ENCODE measurements at regions not wholly inside any gene's neighbourhood (a gene's known extent, or its start where the extent isn't known, plus 50 kb on each side); places are given as distances from the start of the nearest gene placed in this dataset.
A peak's percentile ranks its signal among the peaks of the same experiment; 100 is the strongest.

DNA sequence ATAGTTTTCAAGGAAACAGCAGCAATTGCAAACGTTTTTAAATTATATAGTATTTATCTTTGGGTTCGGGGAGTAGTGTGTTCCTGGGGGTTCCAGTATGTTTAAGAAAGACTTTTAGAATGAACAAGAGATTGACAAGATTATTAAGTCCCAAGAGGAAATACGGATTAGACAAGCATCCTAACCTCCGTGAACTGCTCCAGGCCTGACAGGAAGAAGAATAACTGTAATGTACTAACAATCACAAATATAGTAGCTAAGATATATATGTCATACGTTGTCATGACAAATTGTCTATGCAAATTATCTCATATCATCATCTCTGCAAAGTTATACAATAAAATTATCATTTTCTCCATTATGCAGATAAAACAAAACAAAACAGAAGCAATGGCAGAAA is 1397.2 kb downstream of the MRPL39 start:
- DNase-seq (no peak), ATAC-seq (no peak)
- Histone ChIP-seq H3K36me3 (no peaks in the 10 kb centered on the region), H3K27ac (no peak overlapping the region), H3K9me3 (no peaks in the 10 kb centered on the region), H3K4me3 (no peak overlapping the region), H3K27me3 (no peaks in the 10 kb centered on the region), H3K4me1 (no peaks in the 10 kb centered on the region)
- intact Hi-C loops (cut with DNase I) = no loop called here
- TF ChIP-seq, protein P1, sequence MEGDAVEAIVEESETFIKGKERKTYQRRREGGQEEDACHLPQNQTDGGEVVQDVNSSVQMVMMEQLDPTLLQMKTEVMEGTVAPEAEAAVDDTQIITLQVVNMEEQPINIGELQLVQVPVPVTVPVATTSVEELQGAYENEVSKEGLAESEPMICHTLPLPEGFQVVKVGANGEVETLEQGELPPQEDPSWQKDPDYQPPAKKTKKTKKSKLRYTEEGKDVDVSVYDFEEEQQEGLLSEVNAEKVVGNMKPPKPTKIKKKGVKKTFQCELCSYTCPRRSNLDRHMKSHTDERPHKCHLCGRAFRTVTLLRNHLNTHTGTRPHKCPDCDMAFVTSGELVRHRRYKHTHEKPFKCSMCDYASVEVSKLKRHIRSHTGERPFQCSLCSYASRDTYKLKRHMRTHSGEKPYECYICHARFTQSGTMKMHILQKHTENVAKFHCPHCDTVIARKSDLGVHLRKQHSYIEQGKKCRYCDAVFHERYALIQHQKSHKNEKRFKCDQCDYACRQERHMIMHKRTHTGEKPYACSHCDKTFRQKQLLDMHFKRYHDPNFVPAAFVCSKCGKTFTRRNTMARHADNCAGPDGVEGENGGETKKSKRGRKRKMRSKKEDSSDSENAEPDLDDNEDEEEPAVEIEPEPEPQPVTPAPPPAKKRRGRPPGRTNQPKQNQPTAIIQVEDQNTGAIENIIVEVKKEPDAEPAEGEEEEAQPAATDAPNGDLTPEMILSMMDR (IDR thresholded peaks at IDR 0.05) = no peak

DNA sequence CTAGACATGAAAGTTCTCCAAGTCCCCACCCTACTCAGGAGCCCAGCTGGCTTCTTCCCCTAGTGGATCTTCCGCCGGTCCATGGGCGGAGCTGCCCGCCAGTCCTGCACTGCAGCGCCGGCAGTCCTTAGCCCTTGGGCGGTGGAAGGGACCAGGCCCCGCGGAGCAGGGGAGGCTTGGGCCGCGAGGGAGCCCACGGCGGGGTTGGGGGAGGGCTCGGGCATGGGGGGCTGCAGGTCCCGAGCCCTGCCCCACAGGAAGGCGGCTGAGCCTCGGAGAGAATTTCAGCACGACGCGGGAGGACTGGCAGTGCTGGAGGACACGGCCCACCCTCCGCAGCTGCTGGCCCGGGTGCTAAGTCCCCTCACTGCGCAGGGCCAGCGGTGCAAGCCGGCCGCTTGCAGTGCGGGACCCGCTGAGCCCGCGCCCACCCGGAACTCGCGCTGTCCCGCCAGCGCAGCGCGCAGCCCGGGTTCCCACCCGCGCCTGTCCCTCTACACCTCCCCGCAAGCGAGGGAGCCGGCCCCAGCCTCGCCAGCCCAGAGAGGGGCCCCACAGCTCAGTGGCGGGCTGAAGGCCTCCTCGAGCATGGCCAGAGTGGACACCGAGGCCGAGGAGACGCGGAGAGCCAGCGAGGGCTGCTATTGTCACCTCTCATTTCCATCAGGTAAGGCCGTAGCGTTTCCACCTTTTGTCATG is 1398.6 kb downstream of the MRPL39 start:
- TF ChIP-seq, protein P1 (IDR thresholded peaks at IDR 0.05) = no peak
- no peaks in the 10 kb centered on the region for H3K4me1 ChIP-seq
- no peaks in the 10 kb centered on the region for H3K27me3 ChIP-seq
- peak; percentile 48 for ATAC-seq
- H3K4me3 ChIP-seq = no peak overlapping the region
- H3K36me3 ChIP-seq = no peaks in the 10 kb centered on the region
- intact Hi-C loops (cut with DNase I) = no loop called here
- H3K27ac ChIP-seq = no peak overlapping the region
- H3K9me3 ChIP-seq = no peaks in the 10 kb centered on the region
- no peak for DNase-seq

DNA sequence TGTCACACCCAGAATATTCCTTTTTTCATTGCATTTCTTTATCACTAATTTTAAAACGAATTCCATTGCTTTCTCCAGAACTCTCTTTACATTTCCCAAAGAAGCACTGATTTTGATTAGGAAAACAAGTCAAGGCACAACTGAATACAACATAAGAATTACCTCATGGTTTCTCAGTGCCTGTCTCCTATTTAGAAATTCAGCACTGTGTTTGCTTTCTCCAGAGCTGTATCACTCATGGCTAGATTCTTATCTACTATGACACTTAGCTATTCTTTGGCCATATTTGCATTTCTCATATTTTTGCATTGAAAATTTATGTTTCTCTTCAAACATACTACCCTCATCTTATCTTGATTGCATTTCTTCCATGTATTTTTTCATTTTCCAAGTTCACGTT is 1402.0 kb downstream of the MRPL39 start:
- TF ChIP-seq, protein P1 (IDR thresholded peaks at IDR 0.05) = no peak
- Histone ChIP-seq H3K4me1 (no peaks in the 10 kb centered on the region), H3K4me3 (no peak overlapping the region), H3K27ac (no peak overlapping the region), H3K27me3 (no peaks in the 10 kb centered on the region), H3K36me3 (no peaks in the 10 kb centered on the region), H3K9me3 (no peaks in the 10 kb centered on the region)
- DNase-seq (no peak), ATAC-seq (no peak)
- intact Hi-C loops (cut with DNase I) = no loop called here

DNA sequence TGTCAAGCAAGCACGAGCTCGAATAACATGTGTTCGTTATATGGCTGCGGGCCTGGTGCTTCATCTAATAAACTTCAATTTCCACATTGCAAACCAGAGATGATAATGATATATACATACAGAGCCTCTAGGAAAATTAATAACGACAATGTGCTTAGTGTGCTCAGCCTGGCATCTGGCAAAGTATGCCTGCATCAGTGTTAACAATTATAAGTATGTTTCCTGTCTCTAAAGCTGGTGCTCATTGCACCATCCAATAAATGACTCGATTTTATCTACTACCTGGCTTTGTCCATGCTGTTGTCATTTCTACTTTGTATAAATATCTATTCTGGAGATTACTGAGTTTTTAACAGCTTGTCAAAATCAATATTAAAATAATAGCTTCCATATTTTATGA is 1402.6 kb downstream of the MRPL39 start:
- H3K27ac ChIP-seq = no peak overlapping the region
- DNase-seq (no peak), ATAC-seq (no peak)
- H3K9me3 ChIP-seq = no peaks in the 10 kb centered on the region
- no peaks in the 10 kb centered on the region for H3K36me3 ChIP-seq
- H3K27me3 ChIP-seq = no peaks in the 10 kb centered on the region
- no peaks in the 10 kb centered on the region for H3K4me1 ChIP-seq
- TF ChIP-seq, protein P1 (IDR thresholded peaks at IDR 0.05) = no peak
- intact Hi-C loops (cut with DNase I) = no loop called here
- no peak overlapping the region for H3K4me3 ChIP-seq

DNA sequence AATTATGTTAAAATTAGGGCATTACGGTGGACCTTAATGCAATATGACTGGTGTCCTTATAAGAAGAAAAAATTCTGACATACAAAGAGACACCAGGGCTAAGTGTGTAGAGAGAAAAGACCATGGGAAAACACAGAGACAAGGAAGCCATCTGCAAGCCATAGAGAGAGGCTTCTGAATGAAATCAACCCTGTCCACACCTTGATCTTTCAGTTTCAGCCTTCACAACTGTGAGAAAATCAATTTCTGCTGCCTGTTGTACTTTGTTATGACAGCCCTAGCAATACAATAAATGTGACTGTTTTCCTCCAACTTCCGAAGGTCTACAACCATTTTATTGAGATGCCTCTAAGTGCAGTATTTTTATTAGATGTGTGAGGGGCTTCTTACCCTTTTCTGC is 1407.2 kb downstream of the MRPL39 start:
- DNase-seq = no peak
- intact Hi-C loops (cut with DNase I) = no loop called here
- Histone ChIP-seq H3K36me3 (no peaks in the 10 kb centered on the region), H3K27me3 (no peaks in the 10 kb centered on the region), H3K4me3 (no peak overlapping the region), H3K27ac (no peak overlapping the region), H3K4me1 (no peaks in the 10 kb centered on the region), H3K9me3 (no peaks in the 10 kb centered on the region)
- TF ChIP-seq, protein P1 (IDR thresholded peaks at IDR 0.05) = no peak
- ATAC-seq = no peak

DNA sequence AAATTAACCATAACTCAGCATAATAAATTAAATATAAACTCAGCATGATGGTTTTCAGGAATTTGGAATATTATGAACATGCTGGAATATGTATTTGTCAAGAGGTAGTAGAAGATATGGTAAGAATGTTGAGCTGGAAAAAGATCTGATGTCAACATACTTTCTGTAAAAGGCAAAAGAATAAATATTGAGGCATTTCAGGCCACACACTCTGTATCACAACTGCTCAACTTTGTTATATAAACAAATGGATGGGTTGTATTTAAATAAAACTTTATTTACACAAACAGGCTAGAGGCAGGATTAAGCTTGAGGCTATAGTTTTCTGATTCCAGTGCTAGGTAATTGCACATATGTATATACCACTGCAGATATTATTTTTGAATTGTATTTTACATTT is 1409.4 kb downstream of the MRPL39 start:
- H3K4me3 ChIP-seq = no peak overlapping the region

More for the DNA sequence above, 1409.4 kb downstream of the MRPL39 start:
- TF ChIP-seq, protein P1 (IDR thresholded peaks at IDR 0.05) = no peak
- no peaks in the 10 kb centered on the region for H3K9me3 ChIP-seq
- ATAC-seq (no peak), DNase-seq (no peak)
- intact Hi-C loops (cut with DNase I) = no loop called here
- H3K36me3 ChIP-seq = no peaks in the 10 kb centered on the region
- H3K27ac ChIP-seq = no peak overlapping the region
- no peaks in the 10 kb centered on the region for H3K4me1 ChIP-seq
- H3K27me3 ChIP-seq = no peaks in the 10 kb centered on the region
